ENCODE measurements at regions not wholly inside any gene's neighbourhood (a gene's known extent, or its start where the extent isn't known, plus 50 kb on each side); places are given as distances from the start of the nearest gene placed in this dataset.

- no peaks in the 10 kb centered on the region for H3K4me1 ChIP-seq
- H3K4me3 ChIP-seq, result no peak overlapping the region
- DNase-seq, result no peak
- no peak for TF ChIP-seq CTCF (IDR thresholded peaks at IDR 0.05)
- no peaks in the 10 kb centered on the region for H3K9me3 ChIP-seq
- H3K27ac ChIP-seq, result no peak overlapping the region
- no peaks in the 10 kb centered on the region for H3K36me3 ChIP-seq
- H3K27me3 ChIP-seq, result no peaks in the 10 kb centered on the region
Observed at GRCh38 chr1:195789321-195789720, 818.9 kb downstream of the KCNT2 start.

- no peaks in the 10 kb centered on the region for H3K9me3 ChIP-seq
- H3K27me3 ChIP-seq, result no peaks in the 10 kb centered on the region
- H3K4me1 ChIP-seq, result no peaks in the 10 kb centered on the region
- DNase-seq, result no peak
- H3K36me3 ChIP-seq, result no peaks in the 10 kb centered on the region
- no peak overlapping the region for H3K4me3 ChIP-seq
- H3K27ac ChIP-seq, result no peak overlapping the region
- TF ChIP-seq POLR2A (IDR thresholded peaks at IDR 0.05) (no peak), CTCF (IDR thresholded peaks at IDR 0.05) (no peak)
Observed at GRCh38 chr1:195788721-195789120, 819.5 kb downstream of the KCNT2 start.

- TF ChIP-seq CTCF (IDR thresholded peaks at IDR 0.05) (no peak), POLR2A (IDR thresholded peaks at IDR 0.05) (no peak)
- H3K4me1 ChIP-seq, result no peaks in the 10 kb centered on the region
Observed at GRCh38 chr1:195785830-195786229, 822.4 kb downstream of the KCNT2 start.

GRCh38 chr1:195773931-195774330 is 834.3 kb downstream of the KCNT2 start:
- TF ChIP-seq POLR2A (IDR thresholded peaks at IDR 0.05) (no peak), CTCF (IDR thresholded peaks at IDR 0.05) (no peak)
- no peaks in the 10 kb centered on the region for H3K4me1 ChIP-seq
- no peaks in the 10 kb centered on the region for H3K36me3 ChIP-seq
- no peak overlapping the region for H3K27ac ChIP-seq
- H3K27me3 ChIP-seq, result no peaks in the 10 kb centered on the region
- H3K9me3 ChIP-seq, result no peaks in the 10 kb centered on the region
- H3K4me3 ChIP-seq, result no peak overlapping the region
- DNase-seq, result no peak

More at GRCh38 chr1:195785830-195786229, 822.4 kb downstream of the KCNT2 start:
- DNase-seq, result no peak
- H3K4me3 ChIP-seq, result no peak overlapping the region
- no peak overlapping the region for H3K27ac ChIP-seq
- no peaks in the 10 kb centered on the region for H3K27me3 ChIP-seq
- H3K36me3 ChIP-seq, result no peaks in the 10 kb centered on the region
- no peaks in the 10 kb centered on the region for H3K9me3 ChIP-seq

GRCh38 chr1:195769461-195769860 is 838.8 kb downstream of the KCNT2 start:
- H3K4me3 ChIP-seq, result no peak overlapping the region
- DNase-seq, result no peak
- H3K27me3 ChIP-seq, result no peaks in the 10 kb centered on the region
- TF ChIP-seq POLR2A (IDR thresholded peaks at IDR 0.05) (no peak), CTCF (IDR thresholded peaks at IDR 0.05) (no peak)
- no peaks in the 10 kb centered on the region for H3K36me3 ChIP-seq
- H3K9me3 ChIP-seq, result no peaks in the 10 kb centered on the region
- no peak overlapping the region for H3K27ac ChIP-seq
- no peaks in the 10 kb centered on the region for H3K4me1 ChIP-seq

GRCh38 chr1:195768936-195769335 is 839.3 kb downstream of the KCNT2 start:
- DNase-seq, result no peak
- Histone ChIP-seq H3K36me3 (no peaks in the 10 kb centered on the region), H3K27ac (no peak overlapping the region), H3K4me1 (no peaks in the 10 kb centered on the region), H3K9me3 (no peaks in the 10 kb centered on the region), H3K4me3 (no peak overlapping the region), H3K27me3 (no peaks in the 10 kb centered on the region)
- TF ChIP-seq POLR2A (IDR thresholded peaks at IDR 0.05), result no peak
- TF ChIP-seq CTCF (IDR thresholded peaks at IDR 0.05), result no peak
